Motor neuron (in vitro differentiated cells): ENCODE measurements at regions not wholly inside any gene's neighbourhood (a gene's known extent, or its start where the extent isn't known, plus 50 kb on each side); places are given as distances from the start of the nearest gene placed in this dataset.

Experiments used
- ATAC-seq, 8 experiments: fragments of 200-7000 bp; cut with Tn5 transposase; replicated peaks in 6 of 8; 2 replicates each; pipeline ENCODE4 v1.8.0; 2021; ENCODE audit warnings: mild to moderate bottlenecking in 8 of 8, moderate library complexity in 8 of 8
- H3K27ac ChIP-seq, 2 donors: fragments of 250-450 bp; sonication (Bioruptor Pico); 2 replicates each; pipeline ENCODE4 v1.9.0; 2021; ENCODE audit warnings: antibody characterized with exemption in 2 of 2, mild to moderate bottlenecking in 2 of 2, moderate library complexity in 1 of 2
- H3K4me1 ChIP-seq, 2 donors: fragments of 250-450 bp; sonication (Bioruptor Pico); replicated peaks in 1 of 2; 2 replicates each; pipeline ENCODE4 v1.6.1; 2021; ENCODE audit warnings: antibody characterized with exemption in 2 of 2, mild to moderate bottlenecking in 2 of 2, moderate library complexity in 1 of 2
- H3K4me3 ChIP-seq, 5 donors: fragments of 250-450 bp; sonication (Bioruptor Pico); 2 replicates each; pipeline ENCODE4 v1.9.0; 2021; ENCODE audit warnings: antibody characterized with exemption in 5 of 5, mild to moderate bottlenecking in 5 of 5, moderate library complexity in 4 of 5
- WGBS, 10 experiments: fragments of 450-650 bp; shearing (Covaris generic); methylation state at CpG; one replicate each; pipeline ENCODE4 v1.0.0; 2022; 5-methylcytosine and 5-hydroxymethylcytosine counted together
- in situ Hi-C, 9 experiments: fragments of 400-800 bp; cut with MboI; loops; one replicate each; pipeline ENCODE4 v1.15.0; 2021; ENCODE audit warnings: low sequenced_read_pairs in 9 of 9, low pct_unique_long_range_greater_than_20kb in 2 of 9; ENCODE audit not compliant: unreplicated experiment in 9 of 9

GRCh38 chr17:77592106-77592865 is 366.2 kb upstream of the TNRC6C start:
- peaks cover 17 to 50% of the 10 kb centered on the region in 2 donors for H3K4me1 ChIP-seq
- H3K4me3 ChIP-seq: no peak overlapping the region
- no peak overlapping the region for H3K27ac ChIP-seq
- WGBS, 10 experiments: 23 to 68% (median 53%) methylated on average over 3 to 13 of the region's 13 CpGs
- ATAC-seq: peak in 2 of 8 experiments; percentile 58 to 73
- in situ Hi-C loops: no loop called here

GRCh38 chr17:77593081-77593480 is 365.4 kb upstream of the TNRC6C start:
- in situ Hi-C loops: no loop called here
- WGBS, 10 experiments: 20 to 85% (median 47%) methylated on average over 1 to 4 of the region's 5 CpGs; no CpG with 5 or more reads in 4 of the 10 experiments
- H3K4me1 ChIP-seq: peaks cover 21 to 54% of the 10 kb centered on the region in 2 donors
- no peak overlapping the region for H3K4me3 ChIP-seq
- no peak overlapping the region for H3K27ac ChIP-seq
- ATAC-seq: no peak

DNA sequence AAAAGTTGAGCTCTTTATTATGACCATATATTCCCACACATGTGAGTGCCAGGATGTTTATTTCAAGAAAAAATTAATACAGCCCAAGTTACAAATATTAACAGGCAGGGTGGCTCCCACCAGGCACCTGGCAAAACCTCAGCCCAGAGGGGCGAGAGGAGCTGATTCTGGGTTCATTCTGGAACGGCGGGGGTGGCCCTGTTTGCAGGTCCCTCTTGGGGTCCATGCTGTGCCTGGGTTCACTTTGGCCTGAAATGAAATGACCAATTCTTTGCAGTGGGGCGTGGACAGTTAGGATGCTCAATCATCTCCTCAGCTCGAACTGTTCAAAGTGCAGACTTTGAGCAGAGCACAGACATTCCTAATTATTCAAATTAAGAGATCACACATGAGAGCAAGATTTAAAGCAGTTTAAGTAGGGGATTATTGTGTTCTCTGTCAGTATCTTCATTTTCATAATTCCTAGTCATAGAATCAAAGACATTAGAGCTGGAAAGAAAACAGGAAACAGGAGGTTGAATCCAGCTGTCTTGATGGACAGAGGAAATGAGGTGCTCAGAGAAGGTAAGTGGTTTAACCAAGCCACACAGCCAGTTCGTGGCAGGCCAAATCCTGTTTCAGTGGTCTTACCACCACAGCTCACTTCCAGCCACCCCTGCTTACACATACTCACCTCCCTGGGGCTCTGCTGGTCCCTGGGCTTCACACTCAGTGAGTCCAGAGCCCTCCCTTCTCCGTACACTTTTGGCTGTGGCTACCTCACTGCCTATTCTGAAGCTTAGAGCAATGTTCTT is 363.9 kb upstream of the TNRC6C start:
- 23 to 100% (median 68%) methylated on average over 2 to 6 of the region's 7 CpGs; no CpG with 5 or more reads in 3 of the 10 experiments for WGBS, 10 experiments
- in situ Hi-C loops: no loop called here
- H3K4me3 ChIP-seq: no peak overlapping the region
- peak in 3 of 8 experiments; percentile 19 to 76 (median 30) for ATAC-seq
- peaks cover 21 to 54% of the 10 kb centered on the region in 2 donors for H3K4me1 ChIP-seq
- no peak overlapping the region for H3K27ac ChIP-seq

DNA sequence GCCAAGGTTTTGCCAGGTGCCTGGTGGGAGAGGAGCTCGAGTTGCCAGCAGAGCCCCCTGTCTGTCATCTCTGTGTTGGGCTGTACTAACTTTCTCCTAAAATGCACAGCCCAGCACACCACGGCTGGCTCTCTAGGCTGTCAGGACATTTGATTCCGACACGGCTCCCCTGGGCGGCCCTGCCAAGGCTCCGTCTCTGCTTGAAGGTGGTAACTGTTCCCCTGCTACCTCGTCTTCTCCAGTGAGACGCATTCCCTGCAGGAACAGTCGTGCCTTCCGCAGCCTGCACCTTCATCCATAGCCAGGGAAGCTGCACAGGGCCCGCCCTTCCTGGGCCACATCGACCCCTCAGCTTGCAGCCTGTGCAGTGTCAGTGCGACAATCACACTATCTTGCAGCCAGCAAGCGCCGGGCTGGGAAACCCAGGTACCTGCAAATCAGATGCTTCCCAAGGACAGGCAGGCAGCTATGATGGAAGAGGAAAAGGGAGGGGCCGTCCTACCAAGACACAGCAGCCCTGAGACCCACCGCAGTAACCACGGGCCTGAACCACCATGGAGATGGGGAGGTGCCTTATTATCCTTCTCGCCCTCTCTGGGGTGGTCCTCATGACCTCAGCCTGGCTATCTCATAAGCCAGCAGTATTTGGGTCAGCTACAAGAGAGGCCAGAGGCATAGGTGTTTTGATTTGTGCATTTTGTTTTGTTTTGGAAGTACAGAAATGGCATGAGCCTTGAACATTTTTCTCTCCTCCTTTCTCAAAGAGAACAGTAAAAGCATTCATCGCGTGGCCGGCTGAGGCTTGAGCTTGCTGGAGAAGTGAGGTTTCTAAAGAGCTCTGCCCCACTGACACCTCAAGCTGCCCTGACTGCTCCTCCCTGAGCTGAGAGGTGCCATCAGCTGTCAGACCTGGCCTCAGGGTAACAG is 361.7 kb upstream of the TNRC6C start:
- in situ Hi-C loops: no loop called here
- H3K4me1 ChIP-seq: peaks cover 27 to 60% of the 10 kb centered on the region in 2 donors
- 47 to 100% (median 73%) methylated on average over 1 to 10 of the region's 22 CpGs; no CpG with 5 or more reads in 3 of the 10 experiments for WGBS, 10 experiments
- ATAC-seq: peak in 5 of 8 experiments; percentile 4 to 27 (median 9)
- peak overlapping the region; percentile 12 to 14 for H3K27ac ChIP-seq
- no peak overlapping the region for H3K4me3 ChIP-seq

- H3K4me3 ChIP-seq: no peak overlapping the region
- in situ Hi-C loops: no loop called here
- 27 to 93% (median 74%) methylated on average over 2 to 9 of the region's 19 CpGs; no CpG with 5 or more reads in 3 of the 10 experiments for WGBS, 10 experiments
- no peak overlapping the region for H3K27ac ChIP-seq
- no peak for ATAC-seq
- peaks cover 36 to 60% of the 10 kb centered on the region in 2 donors for H3K4me1 ChIP-seq
These were observed 360.9 kb upstream of the TNRC6C start for GRCh38 chr17:77597418-77598240.

- in situ Hi-C loops: no loop called here
- peaks cover 42 to 60% of the 10 kb centered on the region in 2 donors for H3K4me1 ChIP-seq
- no peak overlapping the region for H3K4me3 ChIP-seq
- no peak overlapping the region for H3K27ac ChIP-seq
- 50 to 100% (median 60%) methylated on average over 1 to 3 of the region's 4 CpGs; no CpG with 5 or more reads in 7 of the 10 experiments for WGBS, 10 experiments
- ATAC-seq: no peak
These were observed 360.3 kb upstream of the TNRC6C start for GRCh38 chr17:77598241-77598620.

DNA sequence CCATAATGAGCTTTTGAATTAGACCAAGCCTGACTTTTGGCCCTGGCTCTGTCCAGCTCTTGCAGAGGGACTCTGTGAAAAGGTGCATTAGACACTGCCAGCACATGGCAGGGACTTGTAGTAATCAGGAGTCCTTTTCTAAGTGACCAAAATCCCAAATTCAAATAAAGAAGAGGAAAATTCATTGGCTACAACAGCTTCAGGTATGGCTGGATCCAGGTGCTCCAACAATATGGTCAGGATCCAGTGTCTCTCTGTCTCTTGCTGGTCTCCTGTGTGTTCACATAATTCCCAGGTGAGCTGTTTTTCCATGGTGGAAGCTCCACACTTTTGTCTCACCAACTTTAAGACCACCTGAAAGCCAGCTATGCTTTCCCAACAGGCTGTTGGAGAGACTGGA is 358.8 kb upstream of the TNRC6C start:
- ATAC-seq: no peak
- Histone ChIP-seq H3K4me1 (peaks cover 51 to 68% of the 10 kb centered on the region in 2 donors), H3K4me3 (no peak overlapping the region), H3K27ac (no peak overlapping the region)
- in situ Hi-C loops: no loop called here

DNA sequence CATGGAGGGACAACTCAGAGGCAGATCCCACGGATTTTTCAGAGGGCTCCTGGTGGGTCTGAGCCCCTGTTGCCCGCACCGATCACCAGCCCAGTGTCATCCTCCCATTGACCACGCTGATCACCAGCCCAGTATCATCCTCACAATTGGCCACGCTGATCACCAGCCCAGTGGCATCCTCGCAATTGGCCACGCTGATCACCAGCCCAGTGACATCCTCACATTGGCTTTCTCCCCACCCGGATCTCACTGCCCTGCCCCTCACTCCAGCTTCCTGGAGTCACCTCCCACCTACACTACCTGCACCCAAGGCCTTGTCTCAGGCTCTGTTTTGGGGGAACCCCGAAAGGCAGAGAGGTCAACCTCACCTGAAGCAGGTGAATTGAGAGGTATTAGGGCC is 358.2 kb upstream of the TNRC6C start:
- Histone ChIP-seq H3K4me1 (peaks cover 58 to 68% of the 10 kb centered on the region in 2 donors), H3K4me3 (no peak overlapping the region), H3K27ac (peak overlapping the region; percentile 39 to 48)
- in situ Hi-C loops: no loop called here
- 60 to 95% (median 83%) methylated on average over 1 to 7 of the region's 9 CpGs; no CpG with 5 or more reads in 4 of the 10 experiments for WGBS, 10 experiments
- ATAC-seq: no peak

- 20 to 77% (median 66%) methylated on average over 1 to 9 of the region's 18 CpGs; no CpG with 5 or more reads in 2 of the 10 experiments for WGBS, 10 experiments
- Histone ChIP-seq H3K27ac (peak overlapping the region; percentile 39 to 48), H3K4me1 (peaks cover 52 to 62% of the 10 kb centered on the region in 2 donors), H3K4me3 (no peak overlapping the region)
- in situ Hi-C loops: no loop called here
- ATAC-seq: peak in 7 of 8 experiments; percentile 22 to 95 (median 85)
These were observed 357.2 kb upstream of the TNRC6C start for GRCh38 chr17:77601054-77601979.

GRCh38 chr17:77602062-77602746 is 356.3 kb upstream of the TNRC6C start:
- in situ Hi-C loops: no loop called here
- 22 to 100% (median 82%) methylated on average over 1 to 6 of the region's 11 CpGs; no CpG with 5 or more reads in 2 of the 10 experiments for WGBS, 10 experiments
- H3K27ac ChIP-seq: peak overlapping the region in 1 of 2 donors; percentile 48
- H3K4me3 ChIP-seq: no peak overlapping the region
- peaks cover 43 to 53% of the 10 kb centered on the region in 2 donors for H3K4me1 ChIP-seq
- peak in 5 of 8 experiments; percentile 8 to 93 (median 61) for ATAC-seq
